AG10803 (cell line): ENCODE measurements at regions not wholly inside any gene's neighbourhood (a gene's known extent, or its start where the extent isn't known, plus 50 kb on each side); places are given as distances from the start of the nearest gene placed in this dataset.

Source experiments
- DNase-seq: peaks from one replicate; pipeline ENCODE4 v3.0.0; 2010; ENCODE audit warnings: low read depth
- H3K4me3 ChIP-seq: 2 replicates; pipeline ENCODE4 v1.5.1; 2011; ENCODE audit warnings: mild to moderate bottlenecking, low read length, control low read depth
- TF ChIP-seq, protein P1 (sequence below): conservative IDR thresholded peaks from 2 replicates; pipeline ENCODE4 v1.5.1; 2011; ENCODE audit warnings: mild to moderate bottlenecking, low read length, control low read depth, inconsistent platforms

DNA sequence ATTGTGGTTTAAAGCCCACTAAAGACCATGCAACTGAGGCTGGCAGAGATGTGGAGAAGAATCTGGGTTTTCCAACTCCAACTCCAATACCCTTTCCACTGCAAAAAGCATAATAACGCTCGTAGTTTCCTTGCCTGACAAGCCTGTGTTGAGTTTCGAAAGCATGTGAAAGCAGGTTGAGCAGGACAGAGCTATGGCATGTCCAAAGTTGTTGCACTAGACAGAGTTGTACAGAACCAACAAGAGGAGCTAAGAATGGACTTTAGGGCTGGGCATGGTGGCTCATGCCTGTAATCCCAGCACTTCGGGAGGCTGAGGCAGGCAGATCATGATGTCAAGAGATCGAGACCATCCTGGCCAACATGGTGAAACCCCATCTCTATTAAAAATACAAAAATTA lies 572.0 kb upstream of the TBX3 start:
- TF ChIP-seq, protein P1, sequence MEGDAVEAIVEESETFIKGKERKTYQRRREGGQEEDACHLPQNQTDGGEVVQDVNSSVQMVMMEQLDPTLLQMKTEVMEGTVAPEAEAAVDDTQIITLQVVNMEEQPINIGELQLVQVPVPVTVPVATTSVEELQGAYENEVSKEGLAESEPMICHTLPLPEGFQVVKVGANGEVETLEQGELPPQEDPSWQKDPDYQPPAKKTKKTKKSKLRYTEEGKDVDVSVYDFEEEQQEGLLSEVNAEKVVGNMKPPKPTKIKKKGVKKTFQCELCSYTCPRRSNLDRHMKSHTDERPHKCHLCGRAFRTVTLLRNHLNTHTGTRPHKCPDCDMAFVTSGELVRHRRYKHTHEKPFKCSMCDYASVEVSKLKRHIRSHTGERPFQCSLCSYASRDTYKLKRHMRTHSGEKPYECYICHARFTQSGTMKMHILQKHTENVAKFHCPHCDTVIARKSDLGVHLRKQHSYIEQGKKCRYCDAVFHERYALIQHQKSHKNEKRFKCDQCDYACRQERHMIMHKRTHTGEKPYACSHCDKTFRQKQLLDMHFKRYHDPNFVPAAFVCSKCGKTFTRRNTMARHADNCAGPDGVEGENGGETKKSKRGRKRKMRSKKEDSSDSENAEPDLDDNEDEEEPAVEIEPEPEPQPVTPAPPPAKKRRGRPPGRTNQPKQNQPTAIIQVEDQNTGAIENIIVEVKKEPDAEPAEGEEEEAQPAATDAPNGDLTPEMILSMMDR: no peak
- no peak for DNase-seq
- no peak overlapping the region for H3K4me3 ChIP-seq

DNA sequence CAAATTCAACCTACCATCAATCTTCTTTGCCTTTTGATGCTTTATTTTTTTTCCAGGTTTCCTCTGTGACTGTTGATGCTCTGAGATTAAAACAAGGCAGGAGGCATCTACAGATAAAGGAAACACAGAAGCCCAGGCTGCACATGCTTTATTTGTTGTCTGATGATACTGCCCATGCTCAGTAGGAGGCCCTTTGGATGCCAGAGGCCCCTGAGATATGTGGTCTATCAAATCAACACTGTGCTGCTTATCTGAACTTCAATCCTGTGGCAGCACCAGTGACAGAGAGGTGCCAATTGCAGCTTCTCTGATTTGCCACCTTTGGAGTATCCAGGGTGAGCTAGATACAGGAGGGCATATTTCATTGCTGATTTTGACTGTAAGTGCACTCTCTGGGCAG lies 571.3 kb upstream of the TBX3 start:
- TF ChIP-seq, protein P1: no peak
- no peak for DNase-seq

DNA sequence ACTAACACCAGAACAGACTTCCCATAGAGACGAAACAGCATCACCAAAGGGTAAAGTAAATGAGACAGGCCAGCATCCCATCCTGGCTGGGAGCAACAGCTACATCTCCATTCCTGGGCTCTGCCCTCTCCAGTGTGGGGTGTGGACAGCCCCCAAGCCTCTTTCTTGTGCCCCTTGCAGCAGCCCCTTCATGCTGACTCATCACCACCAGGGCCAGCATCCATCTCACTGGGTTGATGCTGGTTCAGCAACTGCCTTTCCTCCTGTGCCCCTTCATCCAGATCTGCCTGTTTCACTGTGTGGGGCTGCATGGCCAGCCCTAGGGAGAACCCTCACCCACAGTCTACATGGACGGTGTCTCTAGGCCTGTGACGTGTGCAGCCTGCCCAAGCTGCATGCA lies 569.1 kb upstream of the TBX3 start:
- H3K4me3 ChIP-seq: no peak overlapping the region
- TF ChIP-seq, protein P1: no peak
- DNase-seq: no peak

More for the DNA sequence above, 571.3 kb upstream of the TBX3 start:
- H3K4me3 ChIP-seq: no peak overlapping the region

DNA sequence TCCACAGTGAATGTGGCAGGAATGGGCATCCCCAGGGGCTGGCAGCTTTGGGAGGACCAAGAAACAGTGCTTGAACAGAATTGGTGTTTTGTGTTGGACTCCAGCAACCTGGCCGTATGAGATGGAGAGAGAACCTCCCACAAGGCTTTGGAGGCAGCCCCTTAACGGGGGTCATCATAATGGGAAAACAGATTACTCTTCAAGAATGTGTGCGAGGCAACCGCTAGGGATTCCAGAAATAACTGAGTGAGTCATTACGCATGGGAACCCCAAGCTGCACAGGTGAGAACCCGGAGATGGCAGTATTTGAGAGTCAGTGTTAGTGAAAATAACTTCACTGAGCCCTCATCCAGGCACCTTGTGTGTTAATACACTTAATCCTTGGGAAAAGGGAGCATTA lies 567.8 kb upstream of the TBX3 start:
- H3K4me3 ChIP-seq: no peak overlapping the region
- DNase-seq: no peak
- TF ChIP-seq, protein P1: no peak

DNA sequence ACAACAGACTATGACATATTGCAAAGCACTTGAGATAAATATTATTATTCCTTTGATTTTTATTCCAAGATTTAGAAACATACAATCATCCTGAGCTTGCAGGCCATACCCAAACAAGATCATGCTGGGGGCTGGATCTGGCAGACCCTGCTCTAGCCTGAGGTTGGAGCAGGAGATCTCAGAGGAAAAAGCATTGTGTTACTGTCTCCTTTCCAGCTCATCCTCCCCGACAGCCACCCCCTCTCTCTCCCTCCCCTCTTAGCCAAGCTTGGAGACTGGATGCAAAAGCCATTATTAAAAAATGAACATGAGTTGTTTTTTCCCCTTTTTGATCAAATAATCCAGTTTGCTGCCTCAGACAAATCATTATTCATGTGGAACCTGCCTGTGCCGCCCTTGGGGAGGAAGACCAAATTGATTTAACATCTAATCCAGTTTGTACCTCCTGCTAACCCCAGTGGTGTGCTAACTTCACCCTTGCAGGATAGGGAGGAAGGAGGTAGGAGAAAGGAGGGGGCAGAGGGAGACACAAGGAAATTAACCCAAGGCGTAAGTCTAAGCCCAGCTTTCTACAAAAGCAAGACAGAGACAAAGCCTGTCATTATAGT lies 565.8 kb upstream of the TBX3 start:
- no peak overlapping the region for H3K4me3 ChIP-seq
- TF ChIP-seq, protein P1: no peak
- DNase-seq: no peak

DNA sequence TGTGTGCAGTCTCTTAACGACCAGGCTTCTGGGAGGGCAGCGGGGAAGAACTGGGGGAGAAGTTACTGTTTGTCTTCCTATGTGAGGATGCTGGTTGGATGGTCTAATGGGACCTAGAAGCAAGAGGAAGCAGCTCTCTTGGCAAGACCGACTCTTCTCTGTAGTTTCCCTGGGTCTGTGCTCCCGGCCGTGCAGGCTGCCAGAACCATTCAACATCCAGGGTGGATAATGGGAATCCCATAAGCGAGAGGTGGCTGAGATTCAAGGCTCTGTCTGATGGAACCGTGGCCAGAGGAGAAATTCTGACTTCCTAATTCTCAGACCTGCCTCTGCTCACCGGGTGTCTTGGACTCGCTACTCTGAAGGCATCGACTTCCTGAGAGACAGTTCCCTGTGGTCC lies 561.0 kb upstream of the TBX3 start:
- TF ChIP-seq, protein P1: no peak
- no peak overlapping the region for H3K4me3 ChIP-seq
- DNase-seq: no peak

DNA sequence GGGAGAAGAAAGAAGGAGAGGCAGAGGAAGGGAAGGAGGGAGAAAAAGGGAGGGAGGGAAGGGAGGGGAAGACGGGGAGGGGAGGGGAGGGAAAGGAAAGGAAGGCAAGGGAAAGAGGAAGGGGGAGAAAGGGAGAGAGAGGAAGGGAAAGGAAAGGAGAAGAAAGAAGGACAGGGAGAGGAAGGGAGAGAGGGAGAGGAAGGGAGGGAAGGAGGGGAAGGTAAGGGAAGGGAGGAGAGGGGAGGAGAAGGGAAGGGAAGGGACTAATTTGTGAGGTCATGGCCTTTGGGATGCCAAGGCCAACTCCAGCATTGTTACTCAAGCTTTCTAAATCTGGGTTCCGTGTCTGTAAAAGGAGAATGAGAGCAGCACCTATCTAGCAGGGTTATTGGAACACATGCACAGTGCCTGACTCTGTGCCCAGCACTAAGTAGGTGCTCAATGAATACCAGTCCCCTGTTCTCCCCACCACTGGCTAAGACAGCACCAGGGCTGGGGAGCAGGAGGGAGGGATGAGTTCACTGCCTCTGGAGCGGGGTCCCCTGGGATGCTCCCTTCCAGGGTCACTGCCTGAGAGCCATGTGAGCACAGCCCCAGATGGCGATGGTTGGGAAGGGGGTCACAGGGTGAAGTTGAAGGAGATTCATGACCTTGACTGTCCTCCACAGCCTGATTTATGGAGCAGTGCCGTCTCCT lies 560.1 kb upstream of the TBX3 start:
- DNase-seq: no peak
- H3K4me3 ChIP-seq: no peak overlapping the region
- TF ChIP-seq, protein P1: no peak
